CD14-positive monocyte (primary cell): ENCODE measurements at regions not wholly inside any gene's neighbourhood (a gene's known extent, or its start where the extent isn't known, plus 50 kb on each side); places are given as distances from the start of the nearest gene placed in this dataset.
A peak's percentile ranks its signal among the peaks of the same experiment; 100 is the strongest.

Experiments
- DNase-seq, 3 donors: peaks; one replicate each; pipeline ENCODE4 v3.0.0-alpha.2; 2011 to 2022
- H2AFZ ChIP-seq: 2 replicates; pipeline ENCODE4 v1.6.0; 2012; ENCODE audit warnings: mild to moderate bottlenecking, low read depth, low read length, inconsistent platforms; ENCODE audit not compliant: insufficient read depth, poor library complexity, severe bottlenecking
- H3K27ac ChIP-seq, 2 donors: 1 replicate in 1 of 2; 2 replicates in 1 of 2; pipeline ENCODE4 v1.5.1; 2012 to 2013; ENCODE audit warnings: low read length in 2 of 2, control low read depth in 1 of 2, inconsistent platforms in 1 of 2, low read depth in 1 of 2, mild to moderate bottlenecking in 1 of 2
- H3K27me3 ChIP-seq, 2 donors: one replicate each; pipeline versions ENCODE4 v1.6.0 to v1.6.1; 2011 to 2013; ENCODE audit warnings: low read length in 2 of 2; ENCODE audit not compliant: control insufficient read depth in 2 of 2, insufficient read depth in 2 of 2
- H3K36me3 ChIP-seq, 2 donors: replicated peaks in 1 of 2; 1 replicate in 1 of 2; 2 replicates in 1 of 2; pipeline versions ENCODE4 v1.5.1 to v1.6.1; 2012 to 2013; ENCODE audit warnings: low read length in 2 of 2, control low read depth in 1 of 2, inconsistent platforms in 1 of 2, mild to moderate bottlenecking in 1 of 2; ENCODE audit not compliant: insufficient read depth in 2 of 2, control insufficient read depth in 1 of 2
- H3K4me1 ChIP-seq, 2 donors: 1 replicate in 1 of 2; 2 replicates in 1 of 2; pipeline versions ENCODE4 v1.5.1 to v1.6.1; 2012 to 2013; ENCODE audit warnings: low read length in 2 of 2, control low read depth in 1 of 2, inconsistent platforms in 1 of 2, mild to moderate bottlenecking in 1 of 2, moderate library complexity in 1 of 2; ENCODE audit not compliant: insufficient read depth in 2 of 2, control insufficient read depth in 1 of 2
- H3K4me2 ChIP-seq: replicated peaks from 2 replicates; pipeline ENCODE3; 2012; ENCODE audit warnings: low read length, moderate library complexity, mild to moderate bottlenecking; ENCODE audit not compliant: poor library complexity, severe bottlenecking; ENCODE audit errors: extremely low read depth
- H3K4me3 ChIP-seq, 3 experiments: fragments of 200-600 bp in 1 of 3; sonication (generic) in 1 of 3; replicated peaks in 1 of 3; 1 replicate in 2 of 3; 2 replicates in 1 of 3; pipeline ENCODE4 v1.5.1; 2011 to 2013; ENCODE audit warnings: low read length in 3 of 3, mild to moderate bottlenecking in 3 of 3, control low read depth in 2 of 3, low read depth in 2 of 3, inconsistent platforms in 1 of 3, moderate library complexity in 1 of 3
- H3K79me2 ChIP-seq: 2 replicates; pipeline ENCODE4 v1.6.0; 2012; ENCODE audit warnings: mild to moderate bottlenecking, control low read depth, inconsistent platforms, low read length, moderate library complexity; ENCODE audit not compliant: insufficient read depth
- H3K9ac ChIP-seq: 2 replicates; pipeline ENCODE4 v1.6.0; 2017; ENCODE audit warnings: low read length, mild to moderate bottlenecking; ENCODE audit not compliant: insufficient read depth, poor library complexity, severe bottlenecking
- H3K9me3 ChIP-seq, 2 donors: replicated peaks in 1 of 2; 1 replicate in 1 of 2; 2 replicates in 1 of 2; pipeline versions ENCODE4 v1.5.1 to v1.6.1; 2012 to 2013; ENCODE audit warnings: low read length in 2 of 2, control low read depth in 1 of 2; ENCODE audit not compliant: control insufficient read depth in 1 of 2, insufficient read depth in 1 of 2
- H4K20me1 ChIP-seq: 2 replicates; pipeline ENCODE4 v1.6.0; 2012; ENCODE audit warnings: mild to moderate bottlenecking, low read length, control low read depth, moderate library complexity; ENCODE audit not compliant: insufficient read depth
- H3K27ac Mint-ChIP-seq, 7 donors: one replicate each; pipeline ENCODE4 v1.8.0; 2020; ENCODE audit warnings: mild to moderate bottlenecking in 7 of 7, mixed read lengths in 7 of 7, moderate library complexity in 6 of 7, inconsistent platforms in 2 of 7
- H3K27me3 Mint-ChIP-seq, 3 donors: one replicate each; pipeline ENCODE4 v1.8.0; 2021 to 2022; ENCODE audit warnings: low read depth in 3 of 3, mild to moderate bottlenecking in 3 of 3, mixed read lengths in 3 of 3, moderate library complexity in 3 of 3, inconsistent platforms in 1 of 3
- H3K36me3 Mint-ChIP-seq, 2 donors: one replicate each; pipeline ENCODE4 v1.8.0; 2020; ENCODE audit warnings: mixed read lengths in 2 of 2, inconsistent platforms in 1 of 2, mild to moderate bottlenecking in 1 of 2
- H3K4me1 Mint-ChIP-seq: one replicate; pipeline ENCODE4 v1.8.0; 2020; ENCODE audit warnings: mild to moderate bottlenecking, mixed read lengths
- H3K4me3 Mint-ChIP-seq, 2 donors: one replicate each; pipeline ENCODE4 v1.8.0; 2020; ENCODE audit warnings: mild to moderate bottlenecking in 2 of 2, mixed read lengths in 2 of 2, moderate library complexity in 1 of 2
- H3K9me3 Mint-ChIP-seq, 7 donors: one replicate each; pipeline ENCODE4 v1.8.0; 2020 to 2022; ENCODE audit warnings: mixed read lengths in 7 of 7, mild to moderate bottlenecking in 6 of 7, moderate library complexity in 6 of 7, inconsistent platforms in 2 of 7
- WGBS: methylation state at CpG from one replicate; pipeline ENCODE4 v1.1.5; 2013; ENCODE audit warnings: missing lambda C conversion rate; ENCODE audit not compliant: insufficient coverage; 5-methylcytosine and 5-hydroxymethylcytosine counted together
- intact Hi-C, 2 donors: fragments of 100-400 bp; cut with micrococcal nuclease; formaldehyde crosslinking; loops; one replicate each; pipeline versions ENCODE4 v1.15.0 to v1.15.1; 2023
- TF ChIP-seq, protein P1 (sequence below): fragments of 200-600 bp; IDR thresholded peaks from one replicate; pipeline ENCODE4 v1.8.0; 2022; ENCODE audit warnings: antibody characterized with exemption, mild to moderate bottlenecking

DNA sequence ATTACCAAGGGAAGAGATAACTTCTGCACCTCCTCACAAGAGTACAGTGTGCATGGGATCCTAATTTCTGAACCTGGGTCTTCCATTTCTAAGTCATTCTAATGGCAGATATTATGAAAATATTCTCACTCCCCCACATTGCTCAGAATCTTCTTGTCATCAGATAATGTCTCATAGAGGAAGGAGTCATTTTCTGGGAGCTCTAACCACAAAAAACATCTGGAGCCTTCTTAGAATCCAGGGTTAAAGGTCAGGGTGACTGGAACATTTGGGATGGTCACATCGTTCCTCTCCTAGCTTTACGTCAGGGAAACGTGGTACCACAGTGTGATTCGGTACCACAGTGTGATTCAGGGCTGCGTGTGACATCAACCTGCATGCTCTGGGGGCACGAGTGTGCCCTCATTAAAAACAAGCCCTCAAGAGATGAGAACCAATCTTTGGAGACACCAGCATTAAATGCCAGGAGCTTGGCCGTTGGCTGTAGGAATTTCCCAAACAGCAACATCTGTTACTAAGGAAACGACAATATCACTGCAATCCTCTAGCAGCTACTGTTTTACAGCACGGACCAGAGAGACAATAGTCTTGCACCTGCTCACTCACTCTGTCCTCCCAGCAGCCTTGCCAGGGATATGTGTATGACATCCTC, 179.1 kb downstream of the PSMG1 start:
- 29% methylated on average over 8 of the region's 9 CpGs for WGBS

DNA sequence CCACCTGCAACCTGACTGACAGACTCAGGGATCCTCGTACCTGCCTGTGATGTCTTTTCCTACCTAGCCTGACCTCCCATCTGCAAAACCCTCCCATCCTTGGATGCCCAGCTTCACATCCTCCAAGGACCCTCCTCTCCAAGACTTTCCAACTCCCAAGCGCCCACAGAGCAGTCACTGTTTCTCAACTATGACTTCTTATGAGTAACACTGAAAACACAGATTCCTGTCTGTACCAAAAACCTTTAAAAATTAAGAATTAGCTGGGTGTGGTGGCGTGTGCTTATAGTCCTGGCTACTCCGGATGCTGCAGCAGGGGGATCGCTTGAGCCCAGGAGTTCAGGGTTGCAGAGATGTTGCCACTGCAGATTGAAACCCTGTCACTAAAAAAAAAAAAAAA, 181.9 kb downstream of the PSMG1 start:
- intact Hi-C loops: loop anchor here in 1 of 2 donors (2.0 to 10.0 kb wide), 5 partner anchors 15 to 527 kb away; partner anchors contain the start of gene ETS2
- H3K4me3 Mint-ChIP-seq: no peak overlapping the region

More for the DNA sequence above, 179.1 kb downstream of the PSMG1 start:
- Mint-ChIP-seq H3K4me3 (peak overlapping the region; percentile 71 to 85), H3K36me3 (peaks cover 4% of the 10 kb centered on the region in 2 donors), H3K27me3 (peaks cover 0 to 10% (median 0%) of the 10 kb centered on the region in 3 donors), H3K27ac (peak overlapping the region; percentile 90 to 98 (median 95)), H3K9me3 (no peaks in the 10 kb centered on the region), H3K4me1 (peaks cover 78% of the 10 kb centered on the region)
- H3K9ac ChIP-seq: peak overlapping the region; percentile 48
- TF ChIP-seq, protein P1, sequence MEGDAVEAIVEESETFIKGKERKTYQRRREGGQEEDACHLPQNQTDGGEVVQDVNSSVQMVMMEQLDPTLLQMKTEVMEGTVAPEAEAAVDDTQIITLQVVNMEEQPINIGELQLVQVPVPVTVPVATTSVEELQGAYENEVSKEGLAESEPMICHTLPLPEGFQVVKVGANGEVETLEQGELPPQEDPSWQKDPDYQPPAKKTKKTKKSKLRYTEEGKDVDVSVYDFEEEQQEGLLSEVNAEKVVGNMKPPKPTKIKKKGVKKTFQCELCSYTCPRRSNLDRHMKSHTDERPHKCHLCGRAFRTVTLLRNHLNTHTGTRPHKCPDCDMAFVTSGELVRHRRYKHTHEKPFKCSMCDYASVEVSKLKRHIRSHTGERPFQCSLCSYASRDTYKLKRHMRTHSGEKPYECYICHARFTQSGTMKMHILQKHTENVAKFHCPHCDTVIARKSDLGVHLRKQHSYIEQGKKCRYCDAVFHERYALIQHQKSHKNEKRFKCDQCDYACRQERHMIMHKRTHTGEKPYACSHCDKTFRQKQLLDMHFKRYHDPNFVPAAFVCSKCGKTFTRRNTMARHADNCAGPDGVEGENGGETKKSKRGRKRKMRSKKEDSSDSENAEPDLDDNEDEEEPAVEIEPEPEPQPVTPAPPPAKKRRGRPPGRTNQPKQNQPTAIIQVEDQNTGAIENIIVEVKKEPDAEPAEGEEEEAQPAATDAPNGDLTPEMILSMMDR: no peak
- H3K4me1 ChIP-seq: peaks cover 74 to 78% of the 10 kb centered on the region in 2 donors
- H3K4me3 ChIP-seq: peak overlapping the region in 1 of 3 experiments; percentile 13
- H3K4me2 ChIP-seq: peak overlapping the region; percentile 52
- no peaks in the 10 kb centered on the region for H3K9me3 ChIP-seq
- peak; percentile 47 to 83 (median 54) for DNase-seq
- H3K79me2 ChIP-seq: peaks cover 5% of the 10 kb centered on the region
- H3K27ac ChIP-seq: peak overlapping the region; percentile 79 to 84
- no peak overlapping the region for H2AFZ ChIP-seq
- no peaks in the 10 kb centered on the region for H3K36me3 ChIP-seq
- intact Hi-C loops: loop anchor here in 1 of 2 donors (5.0 to 10.0 kb wide), 4 partner anchors 172 to 529 kb away; partner anchors contain the start of gene ETS2
- H3K27me3 ChIP-seq: no peaks in the 10 kb centered on the region
- no peaks in the 10 kb centered on the region for H4K20me1 ChIP-seq

More for the DNA sequence above, 181.9 kb downstream of the PSMG1 start:
- Histone ChIP-seq H3K9ac (no peak overlapping the region), H4K20me1 (no peaks in the 10 kb centered on the region), H3K4me1 (peaks cover 73 to 84% of the 10 kb centered on the region in 2 donors), H3K79me2 (peaks cover 5% of the 10 kb centered on the region), H3K4me3 (no peak overlapping the region), H2AFZ (no peak overlapping the region), H3K9me3 (no peaks in the 10 kb centered on the region), H3K36me3 (no peaks in the 10 kb centered on the region), H3K27ac (no peak overlapping the region), H3K4me2 (no peak overlapping the region), H3K27me3 (no peaks in the 10 kb centered on the region)
- 93% methylated on average over 1 of the region's 5 CpGs for WGBS
- DNase-seq: no peak
- Mint-ChIP-seq H3K27me3 (peaks cover 0 to 6% (median 0%) of the 10 kb centered on the region in 3 donors), H3K27ac (peak overlapping the region in 6 of 7 donors; percentile 41 to 96 (median 88)), H3K9me3 (peaks cover 0 to 2% (median 0%) of the 10 kb centered on the region in 7 donors), H3K4me1 (peaks cover 79% of the 10 kb centered on the region), H3K36me3 (peaks cover 4% of the 10 kb centered on the region in 2 donors)
- TF ChIP-seq, protein P1: no peak
